ENCODE measurements at regions not wholly inside any gene's neighbourhood (a gene's known extent, or its start where the extent isn't known, plus 50 kb on each side); places are given as distances from the start of the nearest gene placed in this dataset.

DNA sequence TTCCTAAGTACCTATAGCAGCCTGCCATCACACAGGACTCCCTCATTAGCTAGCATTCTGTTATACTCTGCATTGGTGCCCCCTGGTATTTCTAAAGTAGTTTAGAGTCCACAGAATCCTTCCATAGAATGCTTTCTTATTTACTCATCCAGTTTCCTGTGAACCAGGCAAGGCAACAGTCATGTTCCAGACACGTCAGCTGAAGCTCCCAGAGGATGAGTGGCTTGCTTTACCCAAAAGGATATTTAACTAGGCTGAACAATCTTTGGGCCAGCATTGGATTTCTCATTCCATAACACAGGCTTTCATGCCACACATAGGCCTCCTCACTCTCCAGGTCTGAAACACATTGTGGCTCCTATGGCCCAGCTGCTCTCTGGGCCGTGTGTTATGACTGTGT is 203.8 kb upstream of the MAP3K7 start:
- TF ChIP-seq ZNF274 (IDR thresholded peaks at IDR 0.05; ENCODE audit: low read depth, low read length) (no peak), SUZ12 (IDR thresholded peaks at IDR 0.05; ENCODE audit: extremely low read depth, insufficient read depth, insufficient read length) (no peak), YY1 (IDR thresholded peaks at IDR 0.05; ENCODE audit: insufficient read depth, insufficient read length) (no peak)
